ENCODE measurements at regions not wholly inside any gene's neighbourhood (a gene's known extent, or its start where the extent isn't known, plus 50 kb on each side); places are given as distances from the start of the nearest gene placed in this dataset.

GRCh38 chr1:50349242-50349565, 74.0 kb downstream of the DMRTA2 start:
- Histone ChIP-seq H3K27ac (ENCODE audit: low read depth, low read length, poor library complexity, severe bottlenecking) (no peak overlapping the region), H3K9me2 (ENCODE audit: insufficient read depth, low read length) (no peaks in the 10 kb centered on the region), H3K4me1 (ENCODE audit: insufficient read depth, low read length, poor library complexity, severe bottlenecking) (no peaks in the 10 kb centered on the region), H4K20me1 (ENCODE audit: insufficient read depth, low read length) (no peaks in the 10 kb centered on the region), H3K9me3 (ENCODE audit: low read length) (no peaks in the 10 kb centered on the region), H3K4me3 (ENCODE audit: low read depth, low read length, poor library complexity, severe bottlenecking) (no peak overlapping the region), H3K36me3 (ENCODE audit: insufficient read depth, low read length) (no peaks in the 10 kb centered on the region), H3K4me2 (ENCODE audit: low read length) (no peak overlapping the region), H3K79me2 (ENCODE audit: insufficient read depth, low read depth, low read length) (no peaks in the 10 kb centered on the region), H2AFZ (ENCODE audit: low read length) (no peak overlapping the region)
- no peak for TF ChIP-seq CTCF (conservative IDR thresholded peaks at IDR 0.05; ENCODE audit: low read length)
- POLR2A ChIA-PET, result no interaction called here
- intact Hi-C loops (cut with micrococcal nuclease; ENCODE audit: unreplicated experiment), result no loop called here
- DNase-seq (ENCODE audit: low spot score), result no peak
- CTCF ChIA-PET (ENCODE audit: unreplicated experiment), result no interaction called here
- no TSS peak for BruUV-seq (replicated peaks)

GRCh38 chr1:50348449-50349241, 74.6 kb downstream of the DMRTA2 start:
- CTCF ChIA-PET (ENCODE audit: unreplicated experiment), result no interaction called here
- Histone ChIP-seq H4K20me1 (ENCODE audit: insufficient read depth, low read length) (no peaks in the 10 kb centered on the region), H3K9me2 (ENCODE audit: insufficient read depth, low read length) (no peaks in the 10 kb centered on the region), H3K4me1 (ENCODE audit: insufficient read depth, low read length, poor library complexity, severe bottlenecking) (no peaks in the 10 kb centered on the region), H3K4me3 (ENCODE audit: low read depth, low read length, poor library complexity, severe bottlenecking) (no peak overlapping the region), H3K9me3 (ENCODE audit: low read length) (no peaks in the 10 kb centered on the region), H3K36me3 (ENCODE audit: insufficient read depth, low read length) (no peaks in the 10 kb centered on the region), H2AFZ (ENCODE audit: low read length) (no peak overlapping the region), H3K27ac (ENCODE audit: low read depth, low read length, poor library complexity, severe bottlenecking) (no peak overlapping the region), H3K79me2 (ENCODE audit: insufficient read depth, low read depth, low read length) (no peaks in the 10 kb centered on the region), H3K4me2 (ENCODE audit: low read length) (no peak overlapping the region)
- peak; percentile 67 for DNase-seq (ENCODE audit: low spot score)
- intact Hi-C loops (cut with micrococcal nuclease; ENCODE audit: unreplicated experiment), result no loop called here
- TF ChIP-seq EZH2phosphoT487 (IDR thresholded peaks at IDR 0.05; ENCODE audit: borderline replicate concordance, low read depth, low read length), result no peak
- peak; percentile 88 for TF ChIP-seq CTCF (conservative IDR thresholded peaks at IDR 0.05; ENCODE audit: low read length)
- POLR2A ChIA-PET, result interaction anchor here (0.6 kb wide), 1 partner anchor 52 kb away, joined by 3 read pairs; no protein-coding TSS in a partner anchor
- BruUV-seq (replicated peaks), result no TSS peak

GRCh38 chr1:50347933-50348332, 75.3 kb downstream of the DMRTA2 start:
- no peaks in the 10 kb centered on the region for H3K4me1 ChIP-seq (ENCODE audit: insufficient read depth, low read length, poor library complexity, severe bottlenecking)
- DNase-seq (ENCODE audit: low spot score), result no peak
- no TSS peak for BruUV-seq (replicated peaks)
- H3K36me3 ChIP-seq (ENCODE audit: insufficient read depth, low read length), result no peaks in the 10 kb centered on the region
- TF ChIP-seq EZH2phosphoT487 (IDR thresholded peaks at IDR 0.05; ENCODE audit: borderline replicate concordance, low read depth, low read length) (no peak), CTCF (conservative IDR thresholded peaks at IDR 0.05; ENCODE audit: low read length) (no peak)
- H3K4me3 ChIP-seq (ENCODE audit: low read depth, low read length, poor library complexity, severe bottlenecking), result no peak overlapping the region
- no peak overlapping the region for H2AFZ ChIP-seq (ENCODE audit: low read length)
- H3K4me2 ChIP-seq (ENCODE audit: low read length), result no peak overlapping the region
- intact Hi-C loops (cut with micrococcal nuclease; ENCODE audit: unreplicated experiment), result no loop called here
- no peak overlapping the region for H3K27ac ChIP-seq (ENCODE audit: low read depth, low read length, poor library complexity, severe bottlenecking)
- H3K79me2 ChIP-seq (ENCODE audit: insufficient read depth, low read depth, low read length), result no peaks in the 10 kb centered on the region
- no peaks in the 10 kb centered on the region for H4K20me1 ChIP-seq (ENCODE audit: insufficient read depth, low read length)
- ChIA-PET POLR2A (interaction anchor here (0.7 kb wide), 1 partner anchor 105 kb away, joined by 3 read pairs; no protein-coding TSS in a partner anchor), CTCF (ENCODE audit: unreplicated experiment) (no interaction called here)
- H3K9me2 ChIP-seq (ENCODE audit: insufficient read depth, low read length), result no peaks in the 10 kb centered on the region
- no peaks in the 10 kb centered on the region for H3K9me3 ChIP-seq (ENCODE audit: low read length)
